Parathyroid adenoma (tissue), 2 donors: ENCODE measurements at regions not wholly inside any gene's neighbourhood (a gene's known extent, or its start where the extent isn't known, plus 50 kb on each side); places are given as distances from the start of the nearest gene placed in this dataset.

Source experiments
- H2AFZ ChIP-seq: fragments of 300-600 bp; sonication (generic); one replicate; pipeline ENCODE4 v1.7.0; 2017; ENCODE audit warnings: antibody characterized with exemption, mild to moderate bottlenecking
- H3K27ac ChIP-seq: fragments of 300-600 bp; sonication (generic); one replicate; pipeline ENCODE4 v1.7.0; 2017
- H3K27me3 ChIP-seq: fragments of 300-600 bp; sonication (generic); one replicate; pipeline ENCODE4 v1.7.0; 2017; ENCODE audit warnings: low read length; ENCODE audit not compliant: control insufficient read depth, insufficient read depth
- H3K36me3 ChIP-seq: fragments of 300-600 bp; sonication (generic); one replicate; pipeline ENCODE4 v1.7.0; 2017; ENCODE audit warnings: low read length; ENCODE audit not compliant: control insufficient read depth, insufficient read depth
- H3K4me1 ChIP-seq: fragments of 300-600 bp; sonication (generic); one replicate; pipeline ENCODE4 v1.7.0; 2017; ENCODE audit warnings: control low read depth
- H3K4me2 ChIP-seq: fragments of 300-600 bp; sonication (generic); one replicate; pipeline ENCODE4 v1.7.0; 2017; ENCODE audit warnings: low read length
- H3K4me3 ChIP-seq: fragments of 300-600 bp; sonication (generic); one replicate; pipeline ENCODE4 v1.7.0; 2017; ENCODE audit warnings: low read depth, low read length
- H3K79me2 ChIP-seq: fragments of 300-600 bp; sonication (generic); one replicate; pipeline ENCODE4 v1.7.0; 2017; ENCODE audit warnings: control low read depth
- H3K9ac ChIP-seq: fragments of 300-600 bp; sonication (generic); one replicate; pipeline ENCODE4 v1.7.0; 2017; ENCODE audit warnings: mild to moderate bottlenecking
- H3K9me3 ChIP-seq: fragments of 300-600 bp; sonication (generic); one replicate; pipeline ENCODE4 v1.7.0; 2017; ENCODE audit warnings: low read length; ENCODE audit not compliant: control insufficient read depth
- CTCF ChIP-seq: fragments of 300-600 bp; sonication (generic); IDR thresholded peaks from one replicate; pipeline ENCODE4 v1.7.0; 2017; ENCODE audit warnings: antibody characterized with exemption, mild to moderate bottlenecking
- donor health status: primary hyperparathyroidism.

DNA sequence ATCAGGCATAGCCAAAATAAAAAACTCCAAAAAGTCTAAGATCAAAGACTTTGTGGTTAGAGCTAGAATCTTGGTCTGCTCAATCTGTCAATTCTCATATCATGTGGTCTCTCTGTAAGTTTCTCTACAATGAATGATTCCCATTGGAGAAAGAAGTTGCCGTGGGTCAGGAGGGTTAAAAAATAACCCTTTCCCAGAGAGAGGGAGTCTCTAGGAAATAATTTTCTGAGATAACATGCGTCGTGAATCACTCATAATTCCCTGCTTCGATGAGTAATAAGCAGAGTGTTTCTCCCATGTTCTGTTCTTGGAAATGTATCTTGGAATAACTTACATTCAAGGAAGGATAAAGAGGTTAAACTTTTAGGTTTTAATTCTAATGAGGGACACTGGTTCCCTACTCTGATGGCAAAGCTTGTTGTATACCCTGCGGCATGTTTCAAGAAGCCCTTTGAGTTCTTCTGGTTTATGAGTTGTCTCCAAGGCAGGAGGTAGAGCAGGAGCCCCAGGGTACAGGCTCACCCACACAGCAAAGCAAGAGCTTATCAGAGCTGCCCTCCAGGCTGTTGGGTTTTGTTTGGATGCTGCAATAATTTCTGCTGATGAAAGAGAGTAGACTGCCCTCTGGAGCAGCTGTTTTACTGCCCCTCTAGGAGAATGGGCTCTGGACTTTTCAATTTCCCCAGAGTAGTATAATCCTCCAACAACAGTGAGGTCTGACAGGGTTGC is 599.1 kb downstream of the QKI start:
- Histone ChIP-seq H3K27ac (no peak overlapping the region), H3K9me3 (no peaks in the 10 kb centered on the region)

GRCh38 chr6:164011321-164011720 is 596.8 kb downstream of the QKI start:
- Histone ChIP-seq H3K4me3 (no peak overlapping the region), H3K36me3 (no peaks in the 10 kb centered on the region), H3K79me2 (no peaks in the 10 kb centered on the region), H3K27me3 (peaks cover 3% of the 10 kb centered on the region), H3K4me1 (peaks cover 6% of the 10 kb centered on the region), H3K9me3 (no peaks in the 10 kb centered on the region), H3K27ac (no peak overlapping the region), H3K4me2 (no peak overlapping the region), H2AFZ (no peak overlapping the region), H3K9ac (no peak overlapping the region)
- TF ChIP-seq CTCF, result no peak

More for the DNA sequence above, 599.1 kb downstream of the QKI start:
- H3K4me3 ChIP-seq, result no peak overlapping the region
- no peaks in the 10 kb centered on the region for H3K79me2 ChIP-seq
- no peak overlapping the region for H3K4me2 ChIP-seq
- H3K4me1 ChIP-seq, result peaks cover 18% of the 10 kb centered on the region
- H3K9ac ChIP-seq, result no peak overlapping the region
- TF ChIP-seq CTCF, result no peak
- no peaks in the 10 kb centered on the region for H3K27me3 ChIP-seq
- H3K36me3 ChIP-seq, result no peaks in the 10 kb centered on the region
- H2AFZ ChIP-seq, result no peak overlapping the region

GRCh38 chr6:164010441-164011103 is 596.1 kb downstream of the QKI start:
- no peak overlapping the region for H3K27ac ChIP-seq
- no peak overlapping the region for H3K9ac ChIP-seq

GRCh38 chr6:164008902-164009301 is 594.4 kb downstream of the QKI start:
- Histone ChIP-seq H2AFZ (no peak overlapping the region), H3K4me3 (no peak overlapping the region), H3K9me3 (no peaks in the 10 kb centered on the region), H3K27me3 (peaks cover 3% of the 10 kb centered on the region), H3K9ac (no peak overlapping the region), H3K4me1 (no peaks in the 10 kb centered on the region), H3K4me2 (no peak overlapping the region), H3K27ac (no peak overlapping the region), H3K36me3 (no peaks in the 10 kb centered on the region), H3K79me2 (no peaks in the 10 kb centered on the region)
- no peak for TF ChIP-seq CTCF

More at GRCh38 chr6:164010441-164011103, 596.1 kb downstream of the QKI start:
- no peak overlapping the region for H2AFZ ChIP-seq
- TF ChIP-seq CTCF, result no peak
- H3K79me2 ChIP-seq, result no peaks in the 10 kb centered on the region
- H3K9me3 ChIP-seq, result no peaks in the 10 kb centered on the region
- peaks cover 3% of the 10 kb centered on the region for H3K27me3 ChIP-seq
- H3K36me3 ChIP-seq, result no peaks in the 10 kb centered on the region
- H3K4me2 ChIP-seq, result no peak overlapping the region
- peaks cover under 1% of the 10 kb centered on the region for H3K4me1 ChIP-seq
- H3K4me3 ChIP-seq, result no peak overlapping the region
